Brain pericyte (primary cell): ENCODE measurements at regions not wholly inside any gene's neighbourhood (a gene's known extent, or its start where the extent isn't known, plus 50 kb on each side); places are given as distances from the start of the nearest gene placed in this dataset.

Source experiments
- DNase-seq: peaks from one replicate; pipeline ENCODE4 v3.0.0-alpha.2; 2012; ENCODE audit warnings: low read depth, low spot score

DNA sequence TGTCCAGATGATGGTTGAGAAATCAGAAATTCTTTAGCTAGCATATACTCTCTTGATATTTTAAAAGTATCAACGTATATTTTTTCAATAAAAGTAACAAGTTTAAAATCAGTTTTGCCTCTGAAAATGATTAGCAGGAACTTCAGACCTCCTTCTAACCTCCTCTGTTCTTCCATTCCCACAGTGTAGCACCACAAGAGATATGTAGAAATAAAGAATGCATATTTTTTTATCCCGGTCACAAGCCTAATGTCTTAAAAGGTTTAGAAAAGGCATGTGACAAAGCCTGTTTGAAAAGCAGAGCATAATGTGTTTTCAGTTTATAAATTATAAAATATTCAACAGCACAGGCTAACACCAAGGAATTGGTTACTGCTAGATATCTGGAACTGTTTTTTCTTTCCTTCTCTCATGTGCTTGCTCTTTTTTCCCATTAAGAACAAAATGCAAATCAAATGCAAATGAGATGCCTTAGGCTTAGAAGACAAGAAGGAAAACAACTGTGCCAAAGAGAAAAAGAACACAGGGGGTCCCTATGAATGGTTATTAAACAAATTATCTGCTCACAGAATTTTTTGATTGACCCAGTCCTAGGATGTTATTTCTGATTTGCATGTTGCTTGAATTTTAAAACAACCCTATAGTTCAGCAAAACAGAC is 351.7 kb upstream of the FAM241A start:
- no peak for DNase-seq

- DNase-seq: no peak
These were observed 347.6 kb upstream of the FAM241A start for GRCh38 chr4:111797455-111798163.

DNA sequence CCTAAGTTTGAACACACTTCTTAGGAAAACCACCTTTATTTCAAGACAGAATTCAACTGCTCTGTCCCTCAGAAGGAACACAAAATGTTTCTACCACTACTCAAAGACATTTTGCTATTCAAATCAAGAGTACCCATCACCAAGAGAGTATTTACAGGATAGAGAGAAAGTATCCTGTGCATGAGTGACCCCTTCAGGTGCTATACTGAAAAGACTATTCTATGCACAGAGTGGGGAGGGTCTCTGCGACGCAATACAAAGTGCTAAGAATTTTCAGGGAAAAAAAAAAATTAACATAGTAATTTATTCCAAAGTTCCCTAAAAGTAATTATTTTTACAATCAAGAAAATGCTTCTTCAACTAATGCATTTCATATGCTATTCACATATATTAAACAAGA is 346.4 kb upstream of the FAM241A start:
- DNase-seq: no peak

GRCh38 chr4:111800551-111800950 is 344.7 kb upstream of the FAM241A start:
- DNase-seq: no peak

GRCh38 chr4:111802191-111802590 is 343.1 kb upstream of the FAM241A start:
- no peak for DNase-seq

DNA sequence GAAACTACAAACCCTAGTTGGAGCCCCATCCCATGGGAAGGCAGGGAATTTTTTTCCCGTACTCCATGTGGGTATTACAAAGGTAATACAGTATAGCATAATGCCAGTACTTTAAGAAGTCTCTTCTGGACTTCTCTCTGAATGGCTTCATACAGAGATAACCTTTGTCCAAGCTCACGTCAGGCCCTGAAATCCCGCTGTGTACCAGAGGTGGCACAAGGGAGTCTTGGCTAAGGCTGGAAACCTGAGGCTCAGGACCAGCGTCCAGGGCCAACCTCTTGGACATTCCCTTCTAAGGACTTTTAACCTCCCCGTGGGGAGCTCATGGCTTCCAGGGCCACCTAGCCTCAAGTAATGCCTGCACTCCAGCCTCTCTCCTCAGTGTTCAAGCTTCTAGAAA is 338.9 kb upstream of the FAM241A start:
- DNase-seq: no peak

GRCh38 chr4:111807576-111807975 is 337.7 kb upstream of the FAM241A start:
- no peak for DNase-seq

- DNase-seq: no peak
These were observed 337.1 kb upstream of the FAM241A start for GRCh38 chr4:111808174-111808573.

GRCh38 chr4:111811661-111812060 is 333.6 kb upstream of the FAM241A start:
- no peak for DNase-seq

DNA sequence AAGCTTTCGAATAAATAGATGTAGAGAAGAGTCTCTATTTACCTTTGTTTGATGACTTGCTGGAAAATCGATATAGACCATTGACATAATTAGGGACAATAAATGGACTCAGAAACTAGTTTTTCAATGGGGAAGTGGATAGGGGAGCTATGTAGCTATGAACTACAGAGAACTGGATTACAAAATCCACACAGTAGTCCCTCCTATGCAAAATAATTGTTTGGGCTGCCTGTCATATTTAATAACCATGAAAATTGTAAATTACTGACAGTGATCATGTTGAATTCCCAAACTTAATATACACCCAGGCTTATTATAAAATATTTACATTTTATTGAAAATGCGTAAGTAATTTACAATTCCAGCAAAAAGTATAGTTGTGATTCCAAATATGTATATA is 333.1 kb upstream of the FAM241A start:
- DNase-seq: no peak

DNA sequence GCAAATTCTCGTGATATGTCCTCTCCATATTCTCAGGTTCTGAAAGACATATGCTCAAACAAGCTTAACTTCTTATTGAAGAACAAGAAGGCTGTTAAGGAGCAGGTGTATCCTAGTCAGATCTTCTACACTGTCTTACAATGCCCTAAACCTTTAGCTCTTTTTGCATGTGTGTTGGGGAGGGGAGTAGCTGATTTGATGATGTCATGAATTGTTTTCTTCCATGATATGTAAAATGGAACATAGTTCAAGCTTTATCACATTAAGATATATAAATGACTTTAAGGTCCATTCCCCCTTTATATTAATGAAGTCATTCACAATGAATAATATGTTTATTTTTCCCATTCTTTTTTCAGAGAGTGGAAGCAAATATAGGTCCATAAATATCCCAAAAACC is 332.5 kb upstream of the FAM241A start:
- DNase-seq: no peak

DNA sequence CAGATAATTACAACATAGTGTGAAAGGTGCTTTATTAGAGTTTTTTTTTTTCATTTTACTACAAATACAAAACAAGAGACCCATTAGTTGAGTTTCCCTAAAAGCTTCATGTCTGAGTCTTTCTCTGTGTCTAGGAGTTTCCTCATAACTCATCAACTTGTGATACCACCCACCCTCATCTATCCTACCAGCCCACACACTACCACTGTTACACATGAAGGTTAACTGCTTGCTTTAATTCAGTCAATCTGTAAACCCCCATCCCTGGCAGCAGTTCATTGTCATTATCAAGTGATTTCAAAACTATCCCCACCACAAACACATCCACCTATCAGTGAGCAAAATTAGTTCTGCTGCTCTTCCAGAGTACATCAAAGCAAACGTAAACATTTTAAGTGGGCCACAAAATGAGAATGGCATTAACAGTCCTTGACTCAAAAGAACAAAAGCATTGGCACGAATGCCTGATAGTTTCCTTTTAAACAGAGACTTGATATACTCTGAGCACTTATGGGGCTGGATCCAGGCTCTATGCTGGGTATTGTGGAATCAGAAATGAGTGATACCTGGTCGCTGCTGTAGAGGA is 331.6 kb upstream of the FAM241A start:
- no peak for DNase-seq

- no peak for DNase-seq
These were observed 330.3 kb upstream of the FAM241A start for GRCh38 chr4:111814961-111815360.

DNA sequence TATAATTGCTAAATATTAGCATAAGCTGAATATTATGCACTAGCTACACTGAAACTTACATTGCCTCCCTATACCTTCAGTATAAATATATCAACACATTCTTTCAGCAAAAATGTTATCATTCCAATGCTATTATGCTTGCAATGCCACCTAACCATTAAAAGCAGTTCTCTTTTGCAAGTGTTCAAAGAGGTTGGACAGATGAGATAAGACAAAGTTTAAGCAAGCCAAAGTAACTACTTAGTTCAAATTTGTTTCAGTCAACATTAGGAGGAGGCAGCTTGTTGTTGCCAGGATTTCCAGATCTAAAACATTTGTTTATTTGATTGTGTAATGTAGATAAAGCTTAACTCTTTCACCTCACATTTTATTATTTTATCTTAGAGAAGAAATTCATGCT is 323.9 kb upstream of the FAM241A start:
- DNase-seq: no peak

DNA sequence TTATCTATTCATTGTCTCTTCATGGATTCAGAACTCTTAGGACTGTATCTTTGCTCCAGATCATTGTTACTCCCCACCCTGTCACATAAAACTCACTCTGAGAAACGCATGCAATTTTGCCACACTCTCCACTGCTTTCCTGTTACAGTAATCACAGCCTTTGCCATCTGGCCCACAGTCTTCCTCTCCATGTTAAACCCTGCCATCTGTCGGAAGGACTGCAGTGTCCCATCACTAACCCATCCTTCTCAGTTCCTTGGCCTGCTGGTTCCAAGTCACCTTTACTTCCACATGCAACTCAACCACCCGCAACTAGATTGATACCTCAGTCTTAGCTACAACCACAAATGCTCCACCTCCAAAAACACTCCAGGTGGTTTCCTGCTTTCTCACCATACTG is 308.7 kb upstream of the FAM241A start:
- DNase-seq: no peak

- DNase-seq: no peak
These were observed 307.5 kb upstream of the FAM241A start for GRCh38 chr4:111837761-111838160.

- DNase-seq: no peak
These were observed 306.8 kb upstream of the FAM241A start for GRCh38 chr4:111838406-111838930.

DNA sequence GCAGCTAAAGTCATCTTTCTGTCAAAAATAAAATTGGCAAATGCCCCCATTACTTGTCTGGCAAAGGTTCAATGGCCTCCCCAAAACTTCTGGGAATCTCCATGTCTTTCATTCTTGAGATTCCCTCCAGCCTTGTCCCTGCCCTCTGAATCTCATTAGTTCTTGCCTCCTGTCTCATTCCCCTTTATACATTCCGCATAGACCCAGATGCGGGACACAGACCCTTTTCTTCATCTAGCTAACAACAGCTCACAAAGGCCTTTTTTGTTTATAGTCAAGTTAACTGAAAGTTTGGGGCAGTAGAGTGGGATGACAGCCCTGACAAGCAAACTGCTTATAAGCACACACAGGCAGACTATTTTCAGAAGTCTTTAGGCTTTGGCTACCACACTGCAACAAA is 306.1 kb upstream of the FAM241A start:
- DNase-seq: no peak

DNA sequence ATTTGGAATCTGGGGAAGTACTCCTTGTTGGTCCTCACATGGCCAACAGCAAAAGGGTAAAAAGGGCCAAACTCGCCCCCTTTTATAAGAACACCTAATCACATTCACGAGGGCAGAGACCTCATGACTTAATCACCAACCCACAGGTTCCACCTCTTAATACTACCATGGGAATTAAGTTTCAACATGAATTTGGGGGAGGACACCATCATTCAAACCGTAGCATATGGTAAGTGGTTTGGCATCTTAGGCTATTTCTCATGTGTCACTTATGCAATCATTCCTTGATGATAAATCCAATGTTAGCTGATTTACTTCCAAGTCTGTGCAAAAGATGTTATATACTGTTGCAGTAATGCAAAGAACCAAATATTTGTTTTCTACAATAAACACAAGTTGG is 302.9 kb upstream of the FAM241A start:
- no peak for DNase-seq

- no peak for DNase-seq
These were observed 297.8 kb upstream of the FAM241A start for GRCh38 chr4:111847296-111848008.

- no peak for DNase-seq
These were observed 295.4 kb upstream of the FAM241A start for GRCh38 chr4:111849746-111850284.

GRCh38 chr4:111854494-111855087 is 290.7 kb upstream of the FAM241A start:
- DNase-seq: no peak
